ENCODE measurements at regions not wholly inside any gene's neighbourhood (a gene's known extent, or its start where the extent isn't known, plus 50 kb on each side); places are given as distances from the start of the nearest gene placed in this dataset.

DNA sequence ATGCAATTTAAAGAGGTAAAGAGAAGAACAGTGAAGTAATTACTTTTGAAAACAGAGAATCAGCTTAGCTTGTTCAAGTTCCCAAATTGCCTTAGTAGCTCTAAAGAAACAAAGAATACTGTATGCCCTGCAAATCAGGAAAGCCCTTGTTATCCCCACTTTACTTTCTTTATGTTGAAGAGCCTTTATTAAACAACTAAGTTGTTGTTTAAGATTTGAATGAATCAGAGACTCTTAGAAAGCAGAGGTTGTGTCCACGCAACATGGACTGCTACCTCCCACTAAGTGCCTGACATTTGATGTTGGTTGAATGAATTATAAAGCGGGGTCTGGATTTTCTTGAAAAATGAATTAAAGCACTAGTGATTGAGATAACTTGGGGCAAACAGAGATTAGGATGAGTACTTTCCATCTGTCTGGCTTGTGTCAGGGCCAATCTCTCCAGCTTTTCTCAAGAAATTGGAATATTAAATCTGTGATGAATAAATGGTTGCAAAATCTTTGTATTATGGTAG lies 214.7 kb downstream of the POSTN start:
- 65% methylated on average over 2 of the region's 2 CpGs for WGBS (ENCODE audit: insufficient coverage, low coverage, low lambda C conversion rate, missing lambda C conversion rate)
- intact Hi-C loops (cut with DNase I) = no loop called here
- H3K4me3 ChIP-seq = no peak overlapping the region
- H3K9me3 ChIP-seq = no peaks in the 10 kb centered on the region
- H3K36me3 ChIP-seq = no peaks in the 10 kb centered on the region
- no peaks in the 10 kb centered on the region for H3K4me1 ChIP-seq
- no peak for TF ChIP-seq POLR2A (IDR thresholded peaks at IDR 0.05)
- TF ChIP-seq, protein P1, sequence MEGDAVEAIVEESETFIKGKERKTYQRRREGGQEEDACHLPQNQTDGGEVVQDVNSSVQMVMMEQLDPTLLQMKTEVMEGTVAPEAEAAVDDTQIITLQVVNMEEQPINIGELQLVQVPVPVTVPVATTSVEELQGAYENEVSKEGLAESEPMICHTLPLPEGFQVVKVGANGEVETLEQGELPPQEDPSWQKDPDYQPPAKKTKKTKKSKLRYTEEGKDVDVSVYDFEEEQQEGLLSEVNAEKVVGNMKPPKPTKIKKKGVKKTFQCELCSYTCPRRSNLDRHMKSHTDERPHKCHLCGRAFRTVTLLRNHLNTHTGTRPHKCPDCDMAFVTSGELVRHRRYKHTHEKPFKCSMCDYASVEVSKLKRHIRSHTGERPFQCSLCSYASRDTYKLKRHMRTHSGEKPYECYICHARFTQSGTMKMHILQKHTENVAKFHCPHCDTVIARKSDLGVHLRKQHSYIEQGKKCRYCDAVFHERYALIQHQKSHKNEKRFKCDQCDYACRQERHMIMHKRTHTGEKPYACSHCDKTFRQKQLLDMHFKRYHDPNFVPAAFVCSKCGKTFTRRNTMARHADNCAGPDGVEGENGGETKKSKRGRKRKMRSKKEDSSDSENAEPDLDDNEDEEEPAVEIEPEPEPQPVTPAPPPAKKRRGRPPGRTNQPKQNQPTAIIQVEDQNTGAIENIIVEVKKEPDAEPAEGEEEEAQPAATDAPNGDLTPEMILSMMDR (IDR thresholded peaks at IDR 0.05) = no peak
- H3K27me3 ChIP-seq = no peaks in the 10 kb centered on the region
- no peak overlapping the region for H3K27ac ChIP-seq
- DNase-seq (no peak), ATAC-seq (no peak)

DNA sequence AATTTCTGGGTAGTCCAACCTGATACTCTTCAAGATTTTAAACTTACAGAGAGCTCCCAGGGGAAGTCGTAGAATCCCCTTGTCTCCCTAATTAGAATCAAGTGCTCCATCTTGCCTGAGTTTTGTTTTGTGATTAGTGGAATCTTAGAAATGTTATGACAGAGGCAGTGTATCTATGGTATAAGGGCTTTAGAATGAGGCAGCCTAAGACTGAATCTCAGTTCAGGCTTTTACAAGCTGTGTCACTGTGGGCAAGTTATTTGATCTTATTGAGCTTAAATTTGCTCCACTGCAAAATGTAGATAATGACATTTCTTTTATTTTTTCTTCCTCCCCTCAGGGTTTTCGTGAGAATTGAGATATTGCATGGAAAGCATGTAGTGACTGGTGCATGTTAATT lies 215.5 kb downstream of the POSTN start:
- H3K27ac ChIP-seq = no peak overlapping the region
- TF ChIP-seq POLR2A (IDR thresholded peaks at IDR 0.05) = no peak
- TF ChIP-seq, protein P1 (IDR thresholded peaks at IDR 0.05) = no peak
- no peaks in the 10 kb centered on the region for H3K36me3 ChIP-seq
- ATAC-seq (no peak), DNase-seq (no peak)
- WGBS (ENCODE audit: insufficient coverage, low coverage, low lambda C conversion rate, missing lambda C conversion rate) = 25% methylated on average over 2 of the region's 2 CpGs
- intact Hi-C loops (cut with DNase I) = no loop called here
- no peaks in the 10 kb centered on the region for H3K9me3 ChIP-seq
- no peaks in the 10 kb centered on the region for H3K4me1 ChIP-seq
- no peak overlapping the region for H3K4me3 ChIP-seq
- no peaks in the 10 kb centered on the region for H3K27me3 ChIP-seq

DNA sequence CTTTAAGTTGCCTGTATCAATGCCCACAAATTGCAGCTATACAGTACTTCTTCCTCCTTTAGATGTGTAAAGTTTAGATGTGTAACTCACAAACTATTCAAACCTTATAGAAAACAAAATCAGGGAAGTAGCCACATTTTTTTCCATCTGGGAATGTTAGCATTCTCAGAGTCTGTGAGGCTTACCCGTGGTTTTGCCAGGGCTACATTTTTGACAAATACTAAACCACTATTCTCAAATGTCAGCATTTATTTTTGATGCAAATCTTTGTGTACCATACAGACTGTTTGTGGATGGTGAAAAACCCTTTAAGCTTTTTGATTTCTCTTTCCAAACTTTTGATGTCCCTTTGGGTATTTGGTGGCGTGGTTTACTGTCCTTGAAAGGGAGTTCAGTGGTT lies 216.4 kb downstream of the POSTN start:
- ATAC-seq (no peak), DNase-seq (no peak)
- H3K27me3 ChIP-seq = no peaks in the 10 kb centered on the region
- H3K36me3 ChIP-seq = no peaks in the 10 kb centered on the region
- no peaks in the 10 kb centered on the region for H3K9me3 ChIP-seq
- TF ChIP-seq, protein P1 (IDR thresholded peaks at IDR 0.05) = no peak
- TF ChIP-seq POLR2A (IDR thresholded peaks at IDR 0.05) = no peak
- H3K4me1 ChIP-seq = no peaks in the 10 kb centered on the region
- intact Hi-C loops (cut with DNase I) = no loop called here
- no peak overlapping the region for H3K4me3 ChIP-seq
- H3K27ac ChIP-seq = no peak overlapping the region
- WGBS (ENCODE audit: insufficient coverage, low coverage, low lambda C conversion rate, missing lambda C conversion rate) = 28% methylated on average over 2 of the region's 2 CpGs

DNA sequence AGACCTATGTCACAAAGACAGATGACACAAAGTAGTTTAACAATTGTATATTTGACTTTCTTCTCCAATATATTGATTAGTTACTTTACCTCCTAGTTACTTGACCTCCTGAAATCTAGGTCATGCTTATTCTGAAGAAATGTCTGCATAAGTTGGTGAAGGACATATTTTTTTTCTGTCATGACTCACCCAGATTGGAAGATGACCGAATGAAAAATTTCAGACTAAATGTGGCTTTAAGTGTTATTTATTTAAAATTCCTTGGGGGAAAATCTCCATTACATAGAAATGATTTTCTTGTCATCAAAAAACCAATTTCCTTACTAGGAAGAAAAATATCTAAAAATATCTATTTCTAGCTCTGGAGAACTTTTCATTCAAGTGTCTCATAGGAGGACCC lies 217.1 kb downstream of the POSTN start:
- intact Hi-C loops (cut with DNase I) = no loop called here
- Histone ChIP-seq H3K4me1 (no peaks in the 10 kb centered on the region), H3K36me3 (no peaks in the 10 kb centered on the region), H3K27ac (no peak overlapping the region), H3K4me3 (no peak overlapping the region), H3K9me3 (no peaks in the 10 kb centered on the region), H3K27me3 (no peaks in the 10 kb centered on the region)
- no peak for TF ChIP-seq POLR2A (IDR thresholded peaks at IDR 0.05)
- TF ChIP-seq, protein P1 (IDR thresholded peaks at IDR 0.05) = no peak
- DNase-seq (no peak), ATAC-seq (no peak)
- WGBS (ENCODE audit: insufficient coverage, low coverage, low lambda C conversion rate, missing lambda C conversion rate) = 39% methylated on average over 1 of the region's 1 CpG

DNA sequence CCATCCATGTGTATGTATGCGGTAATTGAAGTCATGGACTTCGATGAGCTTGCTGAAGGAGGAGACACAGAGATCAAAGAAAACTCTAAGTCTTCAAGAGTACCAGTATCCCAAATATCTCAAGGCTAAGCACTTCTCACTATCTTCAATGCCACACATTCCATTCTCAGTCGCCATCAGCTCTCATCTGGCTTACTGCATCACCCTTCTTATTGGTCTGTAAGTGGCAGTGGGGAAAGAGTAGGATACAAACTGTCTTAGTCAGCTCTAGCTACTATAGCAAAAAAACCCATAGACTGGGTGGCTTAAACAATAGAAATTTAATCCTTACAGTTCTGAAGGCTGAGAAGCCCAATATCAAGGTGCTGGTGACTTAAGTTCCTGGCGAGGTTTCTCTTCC lies 218.7 kb downstream of the POSTN start:
- no peaks in the 10 kb centered on the region for H3K27me3 ChIP-seq
- no peaks in the 10 kb centered on the region for H3K4me1 ChIP-seq
- H3K9me3 ChIP-seq = no peaks in the 10 kb centered on the region
- DNase-seq = no peak
- no peak overlapping the region for H3K4me3 ChIP-seq
- no peak for TF ChIP-seq POLR2A (IDR thresholded peaks at IDR 0.05)
- TF ChIP-seq, protein P1 (IDR thresholded peaks at IDR 0.05) = no peak
- no peaks in the 10 kb centered on the region for H3K36me3 ChIP-seq
- intact Hi-C loops (cut with DNase I) = no loop called here
- no peak overlapping the region for H3K27ac ChIP-seq
- WGBS (ENCODE audit: insufficient coverage, low coverage, low lambda C conversion rate, missing lambda C conversion rate) = 67% methylated on average over 3 of the region's 4 CpGs
- no peak for ATAC-seq

Measured in right lobe of liver (tissue), 6 donors.